Body of pancreas (tissue), 4 donors: ENCODE measurements at regions not wholly inside any gene's neighbourhood (a gene's known extent, or its start where the extent isn't known, plus 50 kb on each side); places are given as distances from the start of the nearest gene placed in this dataset.

ENCODE experiments used
- CTCF ChIP-seq, 7 experiments: fragments of 450-650 bp in 4 of 7; fragments of 200-600 bp in 3 of 7; sonication (generic) in 3 of 7; IDR thresholded peaks; one replicate each; pipeline ENCODE4 v1.5.1; 2016 to 2019; ENCODE audit warnings: antibody characterized with exemption in 7 of 7
- POLR2A ChIP-seq, 3 donors: fragments of 450-650 bp; IDR thresholded peaks; one replicate each; pipeline ENCODE4 v1.6.1; 2016; ENCODE audit warnings: antibody characterized with exemption in 3 of 3, mild to moderate bottlenecking in 2 of 3

GRCh38 chrX:74251006-74251930 lies 52.7 kb upstream of the ZCCHC13 start:
- no peak for TF ChIP-seq CTCF (IDR thresholded peaks at IDR 0.05)
- no peak for TF ChIP-seq POLR2A (IDR thresholded peaks at IDR 0.05)
